ENCODE measurements at regions not wholly inside any gene's neighbourhood (a gene's known extent, or its start where the extent isn't known, plus 50 kb on each side); places are given as distances from the start of the nearest gene placed in this dataset.

DNA sequence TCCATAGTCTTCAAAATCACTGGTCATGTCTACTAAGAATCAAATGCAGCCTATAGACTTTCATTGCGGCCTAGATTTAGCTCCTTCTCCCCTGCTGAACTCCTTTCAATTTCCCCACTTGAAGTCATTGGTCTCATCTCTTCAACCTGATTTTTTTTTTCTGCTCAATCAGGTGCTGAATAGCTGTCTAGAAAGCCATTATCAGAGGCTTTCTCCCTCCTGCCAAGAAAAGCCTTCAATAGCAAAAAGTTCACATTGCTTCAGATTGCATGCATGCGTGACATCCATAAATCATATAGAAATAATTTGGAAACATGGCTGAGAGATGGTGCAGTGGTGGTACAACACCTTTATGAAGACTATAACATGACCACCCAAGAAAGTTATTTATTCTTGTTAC is 316.2 kb downstream of the PLK2 start:
- TF ChIP-seq CTCF (IDR thresholded peaks at IDR 0.05), result no peak
- no peak for TF ChIP-seq POLR2A (IDR thresholded peaks at IDR 0.05)
